ENCODE measurements at regions not wholly inside any gene's neighbourhood (a gene's known extent, or its start where the extent isn't known, plus 50 kb on each side); places are given as distances from the start of the nearest gene placed in this dataset.
A peak's percentile ranks its signal among the peaks of the same experiment; 100 is the strongest.

DNA sequence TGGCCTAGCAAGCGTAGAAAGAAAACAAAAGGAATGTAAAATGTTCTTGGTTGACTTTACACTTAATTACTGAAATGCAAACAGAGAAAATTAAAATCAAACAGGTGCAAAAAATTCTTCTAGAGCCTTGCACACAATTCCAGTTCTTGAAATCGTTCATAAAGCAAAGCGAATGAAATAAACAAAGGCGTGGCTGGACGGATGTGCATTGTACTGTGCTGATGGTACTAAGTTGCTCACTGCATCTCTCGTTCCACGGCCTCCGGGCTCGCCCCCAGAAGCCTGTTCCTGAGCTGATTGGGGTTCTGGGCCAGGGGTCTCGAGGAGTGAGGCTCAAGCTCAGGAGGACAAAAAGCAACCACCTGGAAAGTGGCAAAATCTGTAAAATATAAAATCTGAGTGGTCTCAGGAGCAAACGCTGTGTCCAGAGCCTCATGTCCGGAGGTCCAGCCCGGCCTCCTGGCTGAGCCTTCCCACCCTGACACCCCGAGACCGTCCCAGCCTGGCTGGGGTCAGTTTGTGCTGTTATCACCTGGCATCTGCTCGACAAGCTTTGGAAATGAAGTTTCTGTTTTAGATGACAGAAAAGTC is 71.3 kb downstream of the TTLL2 start:
- no peak for DNase-seq
- intact Hi-C loops (cut with DNase I): no loop called here
- TF ChIP-seq POLR2A (IDR thresholded peaks at IDR 0.05): no peak
- TF ChIP-seq, protein P1, sequence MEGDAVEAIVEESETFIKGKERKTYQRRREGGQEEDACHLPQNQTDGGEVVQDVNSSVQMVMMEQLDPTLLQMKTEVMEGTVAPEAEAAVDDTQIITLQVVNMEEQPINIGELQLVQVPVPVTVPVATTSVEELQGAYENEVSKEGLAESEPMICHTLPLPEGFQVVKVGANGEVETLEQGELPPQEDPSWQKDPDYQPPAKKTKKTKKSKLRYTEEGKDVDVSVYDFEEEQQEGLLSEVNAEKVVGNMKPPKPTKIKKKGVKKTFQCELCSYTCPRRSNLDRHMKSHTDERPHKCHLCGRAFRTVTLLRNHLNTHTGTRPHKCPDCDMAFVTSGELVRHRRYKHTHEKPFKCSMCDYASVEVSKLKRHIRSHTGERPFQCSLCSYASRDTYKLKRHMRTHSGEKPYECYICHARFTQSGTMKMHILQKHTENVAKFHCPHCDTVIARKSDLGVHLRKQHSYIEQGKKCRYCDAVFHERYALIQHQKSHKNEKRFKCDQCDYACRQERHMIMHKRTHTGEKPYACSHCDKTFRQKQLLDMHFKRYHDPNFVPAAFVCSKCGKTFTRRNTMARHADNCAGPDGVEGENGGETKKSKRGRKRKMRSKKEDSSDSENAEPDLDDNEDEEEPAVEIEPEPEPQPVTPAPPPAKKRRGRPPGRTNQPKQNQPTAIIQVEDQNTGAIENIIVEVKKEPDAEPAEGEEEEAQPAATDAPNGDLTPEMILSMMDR (IDR thresholded peaks at IDR 0.05): no peak

DNA sequence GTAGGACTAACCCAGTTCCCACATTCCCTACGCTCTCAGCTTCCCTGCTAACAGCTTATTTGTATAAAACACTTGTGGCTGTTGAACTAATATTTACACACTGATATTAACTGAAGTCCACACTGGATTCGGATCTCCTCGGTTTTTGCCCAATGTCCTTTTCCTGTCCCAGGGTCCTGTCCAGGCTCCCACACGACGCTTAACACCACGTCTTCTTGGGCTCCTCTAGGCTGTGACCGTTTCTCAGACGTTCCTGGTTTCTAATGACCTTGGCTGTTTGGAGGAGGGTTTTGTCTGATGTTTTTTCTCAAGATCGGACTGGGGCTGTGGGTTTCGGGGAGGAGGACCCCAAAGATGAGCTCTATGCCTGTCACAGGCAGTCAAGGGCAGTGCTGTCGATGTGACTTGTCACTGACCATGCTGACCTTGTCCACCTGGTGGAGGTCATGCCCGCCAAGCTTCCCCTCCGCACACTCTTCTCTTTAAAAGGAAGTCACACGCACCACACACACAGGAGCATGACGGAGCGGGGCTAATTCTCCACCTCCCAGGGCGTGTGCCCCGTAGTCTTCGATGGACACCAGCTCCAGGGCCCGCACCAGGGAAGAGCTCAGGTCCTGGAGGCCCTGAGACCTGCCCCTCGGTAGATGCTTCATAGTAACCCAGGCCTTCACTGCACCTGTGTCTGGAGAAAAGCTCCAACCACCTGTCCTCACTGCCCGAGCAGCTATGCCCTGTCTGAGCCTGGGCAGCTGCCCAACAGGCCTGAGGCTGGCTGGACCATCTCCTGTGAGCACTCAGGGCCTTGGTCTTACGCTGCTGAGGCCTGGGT is 72.0 kb downstream of the TTLL2 start:
- ATAC-seq (peak; percentile 59 to 66 (median 64)), DNase-seq (no peak)
- TF ChIP-seq, protein P1 (IDR thresholded peaks at IDR 0.05): no peak
- no peak for TF ChIP-seq POLR2A (IDR thresholded peaks at IDR 0.05)
- Histone ChIP-seq H3K27ac (peak overlapping the region; percentile 24 to 70 (median 47)), H3K9me3 (no peaks in the 10 kb centered on the region), H3K4me1 (peaks cover 0 to 33% (median 15%) of the 10 kb centered on the region in 4 donors), H3K27me3 (no peaks in the 10 kb centered on the region), H3K4me3 (no peak overlapping the region), H3K36me3 (no peaks in the 10 kb centered on the region)
- intact Hi-C loops (cut with DNase I): no loop called here
- WGBS (ENCODE audit: insufficient coverage, low coverage, low lambda C conversion rate, missing lambda C conversion rate): 30% methylated on average over 10 of the region's 23 CpGs

More for the DNA sequence above, 71.3 kb downstream of the TTLL2 start:
- Histone ChIP-seq H3K27ac (peak overlapping the region in 2 of 3 donors; percentile 44 to 47), H3K27me3 (no peaks in the 10 kb centered on the region), H3K4me3 (no peak overlapping the region), H3K36me3 (no peaks in the 10 kb centered on the region), H3K4me1 (peaks cover 0 to 40% (median 15%) of the 10 kb centered on the region in 4 donors), H3K9me3 (no peaks in the 10 kb centered on the region)
- WGBS (ENCODE audit: insufficient coverage, low coverage, low lambda C conversion rate, missing lambda C conversion rate): 51% methylated on average over 15 of the region's 16 CpGs
- no peak for ATAC-seq

DNA sequence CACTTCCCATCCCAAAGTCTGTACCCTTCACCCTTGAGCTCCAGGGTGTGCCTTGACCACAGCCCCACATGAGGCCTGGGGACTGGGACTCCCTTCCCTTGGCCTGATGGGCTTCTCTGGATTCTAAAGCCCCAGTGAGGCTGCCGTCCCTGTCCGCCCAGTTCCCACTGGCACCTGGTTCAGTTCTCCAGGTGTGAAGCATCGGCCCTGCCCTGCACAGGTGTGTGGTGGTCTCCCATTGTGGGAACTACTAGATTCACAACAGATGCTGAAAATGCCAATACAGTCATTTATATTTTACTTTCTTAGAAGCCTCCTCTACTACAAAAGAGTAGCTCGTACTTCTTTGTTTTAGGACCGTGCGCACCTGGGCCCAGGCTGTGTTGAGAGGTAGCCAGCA is 72.8 kb downstream of the TTLL2 start:
- H3K9me3 ChIP-seq: no peaks in the 10 kb centered on the region
- H3K4me1 ChIP-seq: peaks cover 0 to 32% (median 15%) of the 10 kb centered on the region in 4 donors
- peak overlapping the region in 2 of 3 donors; percentile 24 to 70 for H3K27ac ChIP-seq
- DNase-seq (no peak), ATAC-seq (no peak)
- intact Hi-C loops (cut with DNase I): no loop called here
- 84% methylated on average over 3 of the region's 6 CpGs for WGBS (ENCODE audit: insufficient coverage, low coverage, low lambda C conversion rate, missing lambda C conversion rate)
- TF ChIP-seq, protein P1 (IDR thresholded peaks at IDR 0.05): no peak
- no peak for TF ChIP-seq POLR2A (IDR thresholded peaks at IDR 0.05)
- no peak overlapping the region for H3K4me3 ChIP-seq
- H3K27me3 ChIP-seq: no peaks in the 10 kb centered on the region
- no peaks in the 10 kb centered on the region for H3K36me3 ChIP-seq

GRCh38 chr6:167398214-167399050 is 73.5 kb downstream of the TTLL2 start:
- Histone ChIP-seq H3K4me1 (peaks cover 0 to 32% (median 15%) of the 10 kb centered on the region in 4 donors), H3K27ac (peak overlapping the region in 2 of 3 donors; percentile 24 to 70), H3K36me3 (no peaks in the 10 kb centered on the region), H3K27me3 (no peaks in the 10 kb centered on the region), H3K4me3 (no peak overlapping the region), H3K9me3 (no peaks in the 10 kb centered on the region)
- DNase-seq (peak; percentile 72 to 85 (median 80)), ATAC-seq (peak; percentile 84 to 88 (median 87))
- WGBS (ENCODE audit: insufficient coverage, low coverage, low lambda C conversion rate, missing lambda C conversion rate): 34% methylated on average over 11 of the region's 14 CpGs
- intact Hi-C loops (cut with DNase I): no loop called here
- TF ChIP-seq, protein P1 (IDR thresholded peaks at IDR 0.05): no peak
- no peak for TF ChIP-seq POLR2A (IDR thresholded peaks at IDR 0.05)

Measured in right lobe of liver (tissue), 6 donors.